HG03280 (cell line): ENCODE measurements at regions not wholly inside any gene's neighbourhood (a gene's known extent, or its start where the extent isn't known, plus 50 kb on each side); places are given as distances from the start of the nearest gene placed in this dataset.
"Not testable (repeated sequence)": the region's sequence is repeated elsewhere in the genome, so short reads cannot be mapped to it uniquely, and the experiment has no call there.

Experiments
- ATAC-seq: cut with Tn5 transposase; IDR thresholded peaks from one replicate; pipeline ENCODE4 v1.9.1; 2021; ENCODE audit warnings: mild to moderate bottlenecking, moderate library complexity; ENCODE audit not compliant: unreplicated experiment

- ATAC-seq, result no peak
Measured at GRCh38 chr5:28404363-28405071, 1366.1 kb upstream of the CDH9 start.

GRCh38 chr5:28403846-28404245 lies 1365.5 kb upstream of the CDH9 start:
- ATAC-seq, result no peak

GRCh38 chr5:28402590-28403301 lies 1364.4 kb upstream of the CDH9 start:
- ATAC-seq, result no peak

GRCh38 chr5:28400076-28400475 lies 1361.7 kb upstream of the CDH9 start:
- no peak for ATAC-seq

- no peak for ATAC-seq
Measured at GRCh38 chr5:28399211-28399610, 1360.8 kb upstream of the CDH9 start.

- ATAC-seq, result no peak
Measured at GRCh38 chr5:28398185-28398584, 1359.8 kb upstream of the CDH9 start.

GRCh38 chr5:28397502-28397941 lies 1359.1 kb upstream of the CDH9 start:
- ATAC-seq, result no peak

GRCh38 chr5:28391277-28391676 lies 1352.9 kb upstream of the CDH9 start:
- no peak for ATAC-seq

GRCh38 chr5:28390341-28390740 lies 1352.0 kb upstream of the CDH9 start:
- no peak for ATAC-seq

- ATAC-seq, result not testable (repeated sequence)
Measured at GRCh38 chr5:28389727-28390126, 1351.3 kb upstream of the CDH9 start.

- no peak for ATAC-seq
Measured at GRCh38 chr5:28388428-28388827, 1350.0 kb upstream of the CDH9 start.

GRCh38 chr5:28386712-28387111 lies 1348.3 kb upstream of the CDH9 start:
- ATAC-seq, result no peak

- ATAC-seq, result no peak
Measured at GRCh38 chr5:28380167-28380566, 1341.8 kb upstream of the CDH9 start.

- no peak for ATAC-seq
Measured at GRCh38 chr5:28374492-28374967, 1336.1 kb upstream of the CDH9 start.

GRCh38 chr5:28370896-28371295 lies 1332.5 kb upstream of the CDH9 start:
- no peak for ATAC-seq

GRCh38 chr5:28369418-28369817 lies 1331.0 kb upstream of the CDH9 start:
- no peak for ATAC-seq

- ATAC-seq, result no peak
Measured at GRCh38 chr5:28355831-28356230, 1317.4 kb upstream of the CDH9 start.

- no peak for ATAC-seq
Measured at GRCh38 chr5:28346696-28347095, 1308.3 kb upstream of the CDH9 start.

- ATAC-seq, result no peak
Measured at GRCh38 chr5:28344836-28345433, 1306.5 kb upstream of the CDH9 start.

- ATAC-seq, result no peak
Measured at GRCh38 chr5:28329176-28329575, 1290.8 kb upstream of the CDH9 start.

- no peak for ATAC-seq
Measured at GRCh38 chr5:28328681-28329080, 1290.3 kb upstream of the CDH9 start.

- ATAC-seq, result no peak
Measured at GRCh38 chr5:28324174-28324573, 1285.8 kb upstream of the CDH9 start.
